GM18520 (cell line): ENCODE measurements at regions not wholly inside any gene's neighbourhood (a gene's known extent, or its start where the extent isn't known, plus 50 kb on each side); places are given as distances from the start of the nearest gene placed in this dataset.
A peak's percentile ranks its signal among the peaks of the same experiment; 100 is the strongest.

Experiments
- ATAC-seq: cut with Tn5 transposase; IDR thresholded peaks from one replicate; pipeline ENCODE4 v1.9.1; 2021; ENCODE audit not compliant: unreplicated experiment

- no peak for ATAC-seq
Measured at GRCh38 chr12:92370828-92371227, 225.2 kb upstream of the BTG1 start.

GRCh38 chr12:92369636-92370035 is 224.0 kb upstream of the BTG1 start:
- ATAC-seq = no peak

DNA sequence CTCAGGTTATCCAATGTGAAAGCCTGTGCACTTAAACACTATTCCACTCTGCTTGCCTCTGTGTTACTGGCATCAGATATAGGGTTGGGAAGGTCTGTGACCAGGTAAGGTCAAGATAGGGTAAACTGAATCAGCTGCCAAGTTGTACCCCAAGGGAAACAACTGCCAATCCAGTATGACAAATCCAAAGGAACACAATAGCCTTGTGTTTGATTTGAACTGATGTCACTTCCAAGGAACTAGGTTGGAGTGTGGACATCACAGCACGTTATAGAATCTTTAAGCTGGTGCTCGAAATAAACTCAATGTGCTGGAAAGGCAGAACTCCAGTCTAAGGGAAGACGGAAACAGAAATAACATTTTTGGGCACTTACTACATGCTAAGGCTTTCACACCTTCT is 223.4 kb upstream of the BTG1 start:
- no peak for ATAC-seq

DNA sequence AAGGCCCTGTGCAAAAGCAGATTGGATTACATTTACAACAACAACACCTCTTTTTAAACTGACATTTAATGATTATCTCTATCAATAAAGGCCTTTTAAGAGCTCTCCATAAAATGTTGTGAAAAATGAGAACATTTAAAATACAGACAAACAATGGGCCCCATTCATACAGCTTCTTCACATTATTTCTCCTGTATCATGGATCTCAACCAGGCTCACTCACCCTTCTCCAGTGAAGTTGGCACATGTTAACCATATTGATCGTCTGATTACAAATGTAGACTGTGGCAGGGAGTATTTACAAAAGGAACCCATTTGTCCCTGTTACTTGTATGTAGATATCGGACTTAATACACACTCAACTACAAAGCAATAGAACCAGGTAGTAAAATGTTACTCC is 220.2 kb upstream of the BTG1 start:
- ATAC-seq = no peak

DNA sequence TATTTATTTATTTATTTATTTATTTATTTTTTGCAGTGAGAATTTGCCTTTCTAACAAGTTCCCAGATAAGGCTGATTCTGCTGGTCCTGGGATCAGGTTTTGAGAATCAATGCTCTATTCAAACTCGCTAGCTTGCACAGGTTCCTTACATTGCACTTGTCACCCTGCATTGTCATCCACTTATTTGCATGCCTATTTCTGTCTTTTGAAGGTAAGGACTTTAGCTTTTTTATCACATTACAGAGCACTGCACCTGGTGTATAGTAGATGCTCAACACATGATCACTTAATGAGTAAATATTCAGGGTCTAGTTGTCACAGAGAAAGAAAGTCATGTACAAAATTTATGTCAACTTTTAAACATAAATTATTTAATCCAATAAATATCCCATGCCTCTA is 219.7 kb upstream of the BTG1 start:
- peak; percentile 23 for ATAC-seq

GRCh38 chr12:92363295-92364146 is 217.9 kb upstream of the BTG1 start:
- peak; percentile 46 for ATAC-seq

GRCh38 chr12:92362785-92363184 is 217.1 kb upstream of the BTG1 start:
- peak; percentile 49 for ATAC-seq

DNA sequence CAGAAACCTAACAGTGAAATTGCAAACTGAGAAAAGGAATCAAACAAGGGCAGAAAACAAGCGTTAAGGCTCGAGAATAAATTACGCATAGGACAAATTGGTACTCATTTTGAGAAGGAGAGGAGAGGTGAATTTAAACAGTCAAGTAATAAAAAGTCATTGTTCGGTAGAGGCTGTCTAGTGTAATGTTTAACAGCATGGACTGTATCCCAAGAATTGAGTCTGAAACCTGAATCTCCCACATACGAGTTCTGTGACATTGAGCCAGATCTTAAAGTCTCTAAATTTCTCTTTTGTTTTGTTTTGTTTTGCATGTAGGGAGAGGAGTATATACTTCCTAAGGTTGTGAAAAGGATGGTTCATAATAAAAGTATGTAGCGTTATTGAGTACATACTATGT is 216.5 kb upstream of the BTG1 start:
- no peak for ATAC-seq

- no peak for ATAC-seq
Measured at GRCh38 chr12:92360543-92360942, 214.9 kb upstream of the BTG1 start.

GRCh38 chr12:92359581-92360209 is 214.0 kb upstream of the BTG1 start:
- ATAC-seq = no peak

GRCh38 chr12:92357584-92358261 is 212.1 kb upstream of the BTG1 start:
- ATAC-seq = no peak

DNA sequence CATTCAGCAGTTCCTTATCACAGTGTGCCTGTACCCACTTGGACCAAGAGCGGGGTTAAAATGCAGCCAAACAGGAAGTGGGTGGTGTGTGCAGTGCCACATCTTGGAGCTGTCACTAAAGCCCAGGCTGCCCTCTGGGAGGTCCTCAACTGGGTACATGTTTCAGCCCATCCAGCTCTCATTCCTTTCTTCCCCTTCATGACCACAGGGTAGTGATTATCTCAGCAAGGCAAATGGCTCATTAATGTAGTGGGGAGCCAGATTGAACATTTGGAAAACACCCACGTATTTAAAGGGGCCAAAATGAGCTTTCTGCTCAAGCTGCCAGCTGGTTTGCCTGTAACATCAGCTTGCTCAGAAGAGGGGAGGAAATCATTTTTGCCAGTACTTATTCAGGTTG is 210.8 kb upstream of the BTG1 start:
- ATAC-seq = no peak

- ATAC-seq = no peak
Measured at GRCh38 chr12:92349635-92350034, 204.0 kb upstream of the BTG1 start.

DNA sequence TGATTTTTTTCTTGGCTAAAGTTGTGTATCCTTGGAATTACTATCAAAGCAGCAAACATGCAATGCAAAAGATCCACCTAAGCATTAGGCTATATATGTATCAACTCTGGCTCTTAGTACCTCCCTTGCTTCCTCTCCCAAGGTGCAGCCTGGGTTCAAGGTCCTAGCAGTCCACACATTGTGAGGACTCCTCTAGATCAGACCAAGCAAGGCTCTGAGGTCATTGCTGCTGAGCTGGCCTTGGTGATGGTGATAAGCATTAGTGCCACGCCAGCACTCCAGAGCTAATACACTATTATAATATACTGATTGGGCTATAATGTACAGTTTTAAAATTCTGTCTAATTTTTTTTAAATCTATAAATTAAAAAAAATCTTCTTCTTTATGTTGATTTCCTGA is 196.9 kb upstream of the BTG1 start:
- no peak for ATAC-seq

DNA sequence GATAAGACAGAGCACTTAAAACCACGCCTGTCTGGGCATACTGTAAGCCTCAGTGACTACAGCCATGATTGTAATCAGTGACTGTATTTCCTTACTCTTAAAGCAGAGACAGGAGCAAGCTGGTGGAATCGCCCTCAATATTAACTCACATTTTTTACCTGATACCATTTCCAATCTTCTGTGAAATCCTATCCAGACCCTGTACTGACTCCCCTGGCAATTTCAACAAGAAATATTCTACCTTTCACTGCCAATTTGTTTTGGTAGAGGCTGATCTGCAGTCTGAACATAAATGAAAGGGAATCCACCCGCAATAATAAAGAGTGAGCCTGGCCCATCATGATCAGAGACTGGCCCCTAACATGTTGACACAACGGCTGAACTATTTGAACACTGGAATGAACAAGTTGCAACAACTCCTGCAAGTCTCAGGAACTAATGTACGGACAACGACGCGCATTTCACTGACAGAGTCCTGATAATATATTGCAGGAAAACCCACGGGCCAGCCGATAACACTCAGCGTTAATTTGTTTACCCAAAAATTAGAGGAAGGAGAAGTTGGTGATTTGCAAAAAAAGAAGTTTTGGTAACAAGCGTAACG is 195.5 kb upstream of the BTG1 start:
- no peak for ATAC-seq

DNA sequence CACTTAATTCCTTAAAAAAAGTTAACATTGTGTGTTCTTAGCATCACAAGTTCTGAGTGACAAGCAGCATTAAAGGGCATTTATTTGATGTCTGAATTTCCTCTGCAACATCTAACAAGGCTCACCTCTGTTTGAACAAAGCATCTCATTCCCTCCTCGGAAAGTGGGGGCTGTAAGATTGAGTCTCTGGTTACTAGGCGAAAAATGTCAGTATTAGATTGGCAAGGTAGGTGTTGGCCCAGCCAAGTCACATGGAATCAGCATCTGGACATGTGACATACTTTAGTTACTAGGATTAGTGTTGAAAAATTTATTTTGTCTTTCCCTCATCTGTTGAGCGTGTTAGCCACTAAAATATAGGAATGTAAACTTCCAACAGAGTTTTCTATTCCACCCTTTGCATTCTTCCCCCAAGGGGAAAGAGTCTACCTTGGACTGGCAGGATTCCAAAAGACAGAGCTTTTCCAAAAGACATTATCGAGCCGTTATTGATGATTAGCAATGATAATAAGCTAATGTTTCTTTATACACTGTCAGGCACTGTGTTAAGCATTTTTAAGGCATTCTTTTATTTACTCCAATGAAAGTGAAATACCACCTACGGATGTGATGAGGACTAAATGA is 194.9 kb upstream of the BTG1 start:
- no peak for ATAC-seq

DNA sequence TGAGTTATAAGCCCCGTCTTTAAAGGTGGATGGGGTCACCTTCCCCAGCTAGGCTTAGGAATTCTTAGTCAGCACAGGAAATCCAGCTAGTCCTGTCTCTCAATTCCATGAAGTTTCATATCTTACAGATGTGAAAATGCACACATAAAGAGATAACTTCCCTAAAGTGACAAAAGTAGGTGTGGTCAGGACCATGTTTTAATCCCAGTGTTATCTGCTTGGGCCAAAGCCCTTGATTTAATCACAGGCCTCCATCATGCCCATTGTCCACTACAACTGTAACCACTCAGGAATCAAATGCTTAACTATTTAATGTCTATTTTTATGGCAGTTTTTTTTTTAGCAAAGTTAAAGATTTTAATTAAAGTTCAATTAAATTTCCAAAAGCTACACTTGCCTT is 194.4 kb upstream of the BTG1 start:
- no peak for ATAC-seq

DNA sequence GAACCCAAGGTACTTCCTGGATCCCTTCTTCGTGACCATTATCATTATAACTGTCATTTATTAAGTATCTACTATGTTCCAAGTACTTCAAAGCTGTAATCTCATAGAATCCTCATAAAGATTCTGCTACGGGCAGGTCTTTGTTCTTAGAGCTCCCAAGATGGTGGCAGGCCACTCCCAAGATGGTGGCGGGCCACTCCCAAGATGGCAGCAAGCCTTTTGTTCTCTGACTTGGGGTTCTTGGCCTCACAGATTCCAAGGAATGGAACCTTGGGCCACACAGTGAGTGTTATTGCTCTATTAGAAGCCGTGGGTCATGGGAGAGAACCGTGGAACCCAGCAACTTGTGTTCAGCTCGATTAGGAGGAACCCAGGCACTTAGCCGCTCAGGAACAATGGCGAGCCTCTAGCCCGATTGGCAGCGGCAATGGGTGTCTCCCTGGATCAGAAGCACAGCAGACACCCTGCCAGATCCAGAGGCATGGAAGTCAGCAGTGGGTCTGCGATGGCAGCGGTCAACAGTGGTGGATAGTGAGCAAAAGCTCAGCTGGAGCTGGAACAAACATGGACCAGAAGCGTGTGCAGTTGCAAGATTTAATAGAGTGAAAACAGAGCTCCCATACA is 193.7 kb upstream of the BTG1 start:
- ATAC-seq = no peak

- no peak for ATAC-seq
Measured at GRCh38 chr12:92338671-92339070, 193.0 kb upstream of the BTG1 start.

GRCh38 chr12:92338102-92338501 is 192.5 kb upstream of the BTG1 start:
- no peak for ATAC-seq

- no peak for ATAC-seq
Measured at GRCh38 chr12:92337128-92337527, 191.5 kb upstream of the BTG1 start.
